Suprapubic skin (tissue), 3 donors: ENCODE measurements at regions not wholly inside any gene's neighbourhood (a gene's known extent, or its start where the extent isn't known, plus 50 kb on each side); places are given as distances from the start of the nearest gene placed in this dataset.

Experiments
- POLR2A ChIP-seq, 2 donors: fragments of 450-650 bp; IDR thresholded peaks; one replicate each; pipeline ENCODE4 v1.6.1; 2017; ENCODE audit warnings: antibody characterized with exemption in 2 of 2, mild to moderate bottlenecking in 2 of 2, moderate library complexity in 2 of 2
- TF ChIP-seq, protein P1 (sequence below), 2 donors: fragments of 200-600 bp in 1 of 2; fragments of 450-650 bp in 1 of 2; sonication (generic) in 1 of 2; IDR thresholded peaks; one replicate each; pipeline ENCODE4 v1.5.1; 2016 to 2019; ENCODE audit warnings: antibody characterized with exemption in 2 of 2, mild to moderate bottlenecking in 1 of 2, moderate library complexity in 1 of 2

DNA sequence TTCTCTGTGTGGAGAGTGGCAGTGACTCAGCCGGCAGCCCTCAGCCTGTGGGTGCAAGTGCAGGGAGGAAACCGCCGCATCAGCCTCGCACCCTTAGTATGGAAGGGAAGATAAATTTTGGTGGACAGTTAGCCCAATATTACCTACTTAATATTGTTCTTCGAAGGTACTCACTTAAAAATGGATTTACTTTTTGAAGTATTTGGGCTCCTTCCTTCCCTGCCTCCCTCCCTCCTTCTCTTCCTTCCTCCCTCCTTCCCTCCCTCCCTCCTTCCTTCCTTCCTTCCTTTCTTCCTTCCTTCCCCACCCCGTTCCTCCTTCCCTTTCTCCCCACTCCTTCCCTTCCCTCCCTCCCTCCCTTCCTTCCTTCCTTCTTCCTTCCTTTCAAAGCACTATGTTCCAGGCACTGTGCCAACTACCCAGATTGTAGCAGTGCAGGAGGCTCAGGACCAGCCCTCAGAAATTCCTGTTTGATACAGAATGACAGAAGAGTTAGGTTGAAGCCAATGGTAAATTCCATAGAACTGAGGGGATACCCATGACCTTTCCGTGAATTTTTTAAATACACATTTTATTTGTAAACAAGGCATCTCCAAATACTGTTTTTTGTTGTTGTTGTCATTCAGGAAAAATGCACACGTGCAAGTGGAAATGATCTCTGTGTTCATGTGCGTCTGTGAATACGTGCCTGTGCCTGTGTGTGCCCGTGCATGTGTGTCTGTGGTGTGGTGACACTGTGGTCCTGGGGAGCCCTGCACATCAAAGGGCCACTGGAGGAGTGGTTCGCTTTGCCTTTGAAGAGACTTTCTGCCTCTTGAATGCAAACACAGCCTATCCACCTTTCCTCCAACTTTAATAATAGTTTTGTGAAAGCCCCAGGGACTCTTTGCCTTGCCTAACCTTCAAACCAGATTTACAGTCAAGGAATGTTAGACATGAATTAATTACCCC, 141.7 kb downstream of the EDN3 start:
- TF ChIP-seq, protein P1, sequence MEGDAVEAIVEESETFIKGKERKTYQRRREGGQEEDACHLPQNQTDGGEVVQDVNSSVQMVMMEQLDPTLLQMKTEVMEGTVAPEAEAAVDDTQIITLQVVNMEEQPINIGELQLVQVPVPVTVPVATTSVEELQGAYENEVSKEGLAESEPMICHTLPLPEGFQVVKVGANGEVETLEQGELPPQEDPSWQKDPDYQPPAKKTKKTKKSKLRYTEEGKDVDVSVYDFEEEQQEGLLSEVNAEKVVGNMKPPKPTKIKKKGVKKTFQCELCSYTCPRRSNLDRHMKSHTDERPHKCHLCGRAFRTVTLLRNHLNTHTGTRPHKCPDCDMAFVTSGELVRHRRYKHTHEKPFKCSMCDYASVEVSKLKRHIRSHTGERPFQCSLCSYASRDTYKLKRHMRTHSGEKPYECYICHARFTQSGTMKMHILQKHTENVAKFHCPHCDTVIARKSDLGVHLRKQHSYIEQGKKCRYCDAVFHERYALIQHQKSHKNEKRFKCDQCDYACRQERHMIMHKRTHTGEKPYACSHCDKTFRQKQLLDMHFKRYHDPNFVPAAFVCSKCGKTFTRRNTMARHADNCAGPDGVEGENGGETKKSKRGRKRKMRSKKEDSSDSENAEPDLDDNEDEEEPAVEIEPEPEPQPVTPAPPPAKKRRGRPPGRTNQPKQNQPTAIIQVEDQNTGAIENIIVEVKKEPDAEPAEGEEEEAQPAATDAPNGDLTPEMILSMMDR (IDR thresholded peaks at IDR 0.05) = no peak
- TF ChIP-seq POLR2A (IDR thresholded peaks at IDR 0.05) = no peak
